Pons (tissue), 1 donor: ENCODE measurements at regions not wholly inside any gene's neighbourhood (a gene's known extent, or its start where the extent isn't known, plus 50 kb on each side); places are given as distances from the start of the nearest gene placed in this dataset.
A peak's percentile ranks its signal among the peaks of the same experiment; 100 is the strongest.

ENCODE experiments used
- DNase-seq: peaks from one replicate; pipeline ENCODE4 v3.0.0-alpha.2; 2016; ENCODE audit warnings: low spot score

DNA sequence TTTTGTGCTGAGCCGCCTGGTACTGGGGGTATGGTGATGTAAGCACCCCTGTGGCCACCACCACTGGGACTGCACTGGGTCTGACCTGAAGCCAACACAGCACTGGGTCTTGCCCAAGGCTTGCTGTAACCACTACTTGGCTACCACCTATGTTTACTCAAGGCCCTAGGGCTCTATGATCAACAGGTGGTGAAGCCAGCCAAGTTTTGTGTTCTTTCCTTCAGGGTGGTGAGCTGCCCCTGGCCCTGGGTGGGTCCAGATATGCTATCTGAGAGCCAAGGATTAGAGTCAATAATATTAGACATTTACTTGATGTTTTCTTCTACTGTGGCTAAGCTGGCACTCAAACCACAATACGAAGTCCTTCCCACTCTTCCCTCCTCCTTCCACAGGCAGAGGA, 55.1 kb upstream of the PAGE4 start:
- no peak for DNase-seq

DNA sequence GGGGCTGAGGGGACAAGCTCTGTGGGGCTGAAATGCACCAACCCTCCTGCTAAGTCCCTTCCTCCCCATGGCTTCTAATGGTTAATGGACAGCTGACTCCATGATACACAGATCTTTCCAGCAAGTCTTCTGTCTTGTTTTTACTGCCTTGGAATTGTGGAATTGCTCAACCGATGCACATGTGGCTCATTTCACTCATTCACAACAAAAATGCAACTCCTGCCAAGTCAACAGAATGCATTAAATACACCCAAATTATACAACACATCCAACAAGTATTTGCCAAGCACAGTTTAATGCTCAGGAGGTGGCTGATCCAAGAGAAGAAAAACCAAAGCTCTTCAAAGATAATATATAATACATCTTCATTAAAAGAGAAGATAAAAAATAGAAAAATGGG, 61.9 kb upstream of the PAGE4 start:
- no peak for DNase-seq

DNA sequence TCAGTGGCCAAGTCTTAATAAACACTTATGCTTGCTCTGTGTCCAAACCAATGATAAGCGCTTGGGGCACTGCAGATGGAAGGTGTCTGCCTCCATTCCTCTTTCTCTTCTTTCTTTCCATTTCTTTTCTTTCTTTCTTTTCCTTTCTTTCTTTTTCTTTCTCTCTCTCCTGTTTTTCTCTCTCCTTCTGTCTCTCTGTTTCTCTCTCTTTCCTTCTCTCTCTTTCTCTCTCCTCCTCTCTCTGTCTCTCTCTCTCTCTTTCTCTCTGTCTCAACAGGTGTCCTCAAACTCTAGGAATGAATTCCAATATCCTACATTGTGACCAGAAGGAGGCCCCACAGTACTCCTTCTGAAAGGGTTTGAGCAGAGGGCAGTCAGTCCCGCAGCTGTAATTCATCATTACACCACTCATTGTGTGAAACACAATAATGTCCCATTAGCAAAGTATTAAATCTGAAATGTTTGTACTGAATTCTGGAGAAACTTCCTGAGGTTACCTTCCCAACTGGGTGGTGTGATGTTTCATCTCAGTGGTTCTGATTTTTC, 66.5 kb upstream of the PAGE1 start:
- DNase-seq = no peak

DNA sequence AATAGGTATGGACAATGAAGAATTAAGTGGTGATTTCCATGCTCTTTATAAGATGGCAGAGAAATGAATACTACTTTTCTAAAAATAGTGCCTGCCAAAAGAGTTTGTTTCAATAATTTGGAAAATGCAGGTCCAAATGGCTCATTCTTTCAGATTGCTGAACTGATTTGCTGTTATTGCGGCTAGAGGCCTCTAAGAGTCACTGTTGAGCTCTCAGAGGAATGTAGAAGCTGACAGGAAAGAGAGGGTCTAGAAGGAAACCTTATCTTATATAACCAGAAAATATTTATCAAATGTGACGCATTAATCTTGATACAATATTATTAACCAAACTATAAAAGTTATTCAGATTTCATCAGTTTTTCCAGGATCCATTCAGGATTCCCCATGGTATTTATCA, 65.7 kb upstream of the PAGE1 start:
- DNase-seq = peak; percentile 20

DNA sequence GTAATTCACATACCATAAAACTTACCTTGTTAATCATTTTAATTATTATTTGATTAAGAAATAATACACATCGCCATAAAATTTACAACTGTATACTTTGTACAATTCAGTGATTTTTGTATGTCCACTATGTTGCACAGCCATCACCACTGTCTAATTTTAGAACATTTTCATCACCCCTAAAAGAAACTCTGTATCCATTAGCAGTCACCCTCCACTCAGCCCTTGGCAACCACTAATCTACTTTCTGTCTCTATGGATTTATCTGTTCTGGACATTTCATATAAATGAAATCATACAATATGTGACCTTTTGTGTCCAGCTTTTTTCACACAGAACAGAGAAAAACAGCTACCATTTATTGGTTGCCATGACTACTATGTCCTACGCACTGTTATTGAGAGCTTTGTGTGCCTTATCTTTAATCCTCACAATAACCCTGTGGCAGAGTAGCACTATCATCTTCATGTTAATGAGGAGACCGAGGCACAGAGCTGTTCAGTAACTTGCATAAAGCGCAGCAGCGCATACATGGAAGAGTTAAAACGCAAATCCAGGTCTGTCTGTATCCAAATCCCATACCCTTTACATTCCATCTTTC, 64.6 kb upstream of the PAGE1 start:
- DNase-seq = no peak

DNA sequence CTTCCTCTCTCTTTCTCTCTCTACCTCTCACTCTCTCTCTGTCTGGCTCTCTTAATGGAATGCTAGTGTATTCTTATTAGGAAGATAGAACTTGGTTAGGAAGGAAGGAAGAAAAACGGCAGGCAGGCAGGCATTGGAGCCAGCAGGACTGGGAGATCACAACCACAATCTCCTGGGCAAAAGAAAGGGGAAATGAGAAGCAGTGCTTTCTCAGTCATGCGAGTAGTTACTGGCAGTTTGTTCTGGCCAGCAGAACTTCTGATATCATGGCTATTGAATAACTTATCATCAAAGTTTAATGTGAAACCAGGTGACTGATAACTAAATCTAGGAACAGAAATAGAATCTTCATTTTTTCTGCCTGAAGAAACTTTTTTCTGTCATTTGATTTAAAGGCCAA, 60.9 kb upstream of the PAGE1 start:
- no peak for DNase-seq

DNA sequence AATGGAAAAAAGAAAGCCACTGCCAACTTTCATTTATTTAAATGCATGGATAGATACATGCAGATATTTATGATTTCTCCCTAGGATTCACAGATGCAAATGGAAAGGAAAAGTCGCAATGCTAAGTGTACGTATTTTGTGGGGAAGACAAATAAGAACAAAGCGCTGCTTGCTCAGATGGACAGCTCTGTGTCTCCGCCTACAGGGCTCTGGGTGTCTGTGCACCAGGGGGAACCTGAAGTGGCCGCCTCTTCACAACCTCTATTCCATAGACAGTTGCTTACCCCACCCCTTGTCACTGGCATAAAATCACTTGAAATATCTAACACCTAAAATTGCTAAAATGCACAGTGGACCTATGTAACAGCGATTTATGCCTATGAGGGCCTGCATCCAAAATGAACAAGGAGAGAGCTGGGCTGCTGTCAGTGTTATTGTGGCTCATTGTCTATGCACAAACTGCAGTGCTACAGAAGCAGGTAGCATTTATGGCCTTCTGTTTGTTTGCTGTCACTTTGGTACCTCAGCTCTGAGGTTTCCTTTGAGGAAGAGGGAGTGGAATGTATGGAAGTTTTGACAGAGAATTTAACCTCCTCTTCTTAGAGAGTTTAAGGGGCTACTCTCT, 58.6 kb upstream of the PAGE1 start:
- peak; percentile 32 for DNase-seq

DNA sequence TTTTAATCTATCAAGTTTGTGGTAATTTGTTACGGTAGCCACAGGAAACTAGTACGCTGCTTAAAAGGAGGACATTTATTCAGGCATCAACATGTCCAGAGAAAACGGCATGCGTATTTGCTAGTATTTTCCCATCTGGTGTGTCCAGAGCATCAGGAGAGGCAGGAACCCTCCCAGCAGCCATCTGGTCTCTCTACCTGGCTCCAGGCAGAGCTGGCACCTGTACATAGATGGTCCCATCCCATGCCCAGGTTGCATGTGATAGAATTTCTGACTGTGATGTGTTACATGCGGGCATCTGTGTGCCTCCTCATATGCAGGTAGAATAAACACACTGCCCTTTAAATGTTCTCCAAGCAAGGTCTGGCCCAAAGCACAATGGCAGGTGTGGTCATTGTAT, 57.9 kb upstream of the PAGE1 start:
- DNase-seq = no peak

DNA sequence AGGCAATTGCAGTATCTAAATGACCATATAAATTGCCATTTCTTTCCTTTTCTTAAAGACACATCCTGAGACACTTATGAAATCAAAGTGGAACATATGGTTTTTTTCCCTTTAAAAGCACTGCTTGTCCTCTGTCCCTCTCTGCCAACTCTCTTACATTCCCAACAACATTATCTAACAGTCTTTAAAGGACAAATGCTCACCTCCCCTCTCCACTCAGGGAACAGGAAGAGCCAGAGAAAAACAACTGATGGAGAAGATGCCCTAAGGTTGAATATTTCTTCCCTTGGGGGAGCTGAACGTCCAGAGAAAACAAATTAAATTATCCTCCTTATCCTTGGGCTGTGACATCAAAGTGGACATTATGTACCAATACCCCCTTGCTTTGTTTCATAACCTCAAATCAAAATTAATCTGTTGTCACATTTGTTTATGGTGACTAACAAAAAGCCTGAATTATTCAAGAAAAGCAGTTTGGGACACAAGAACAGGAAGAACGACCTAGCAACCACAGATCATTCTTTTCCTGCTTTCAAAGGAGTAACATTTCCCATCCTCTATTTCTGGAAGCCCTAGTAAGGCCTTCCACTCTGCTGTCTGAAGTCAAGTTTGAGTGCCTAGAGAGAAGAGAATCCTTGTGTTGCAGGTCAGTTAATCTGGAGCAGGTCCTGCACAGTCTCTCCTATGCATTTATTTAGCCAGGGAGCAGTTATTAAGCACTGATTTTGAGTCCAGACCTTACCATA, 52.6 kb upstream of the PAGE1 start:
- no peak for DNase-seq

DNA sequence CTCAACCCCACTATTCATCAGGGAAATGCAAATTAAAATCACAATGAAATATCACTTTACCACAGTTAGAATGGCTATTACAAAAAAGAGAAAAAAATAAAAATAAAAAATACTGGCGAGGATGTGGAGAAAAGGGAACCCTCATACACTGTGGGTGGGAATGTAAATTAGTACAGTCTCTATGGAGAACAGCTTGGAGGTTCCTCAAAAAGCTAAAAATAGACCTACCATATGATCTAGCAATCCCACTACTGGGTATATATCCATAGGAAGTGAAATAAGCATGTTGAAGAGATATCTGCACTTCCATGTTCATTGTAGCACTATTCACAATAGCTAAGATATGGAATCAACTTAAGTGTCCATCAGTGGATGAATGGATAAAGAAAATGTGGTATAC, 50.5 kb upstream of the PAGE1 start:
- no peak for DNase-seq
